Right lobe of liver (tissue), 4 donors: ENCODE measurements at regions not wholly inside any gene's neighbourhood (a gene's known extent, or its start where the extent isn't known, plus 50 kb on each side); places are given as distances from the start of the nearest gene placed in this dataset.

Source experiments
- CTCF ChIP-seq, 4 donors: fragments of 200-600 bp in 3 of 4; fragments of 450-650 bp in 1 of 4; IDR thresholded peaks; one replicate each; pipeline versions ENCODE4 v1.5.1 to v1.8.0; 2016 to 2022; ENCODE audit warnings: antibody characterized with exemption in 4 of 4, mild to moderate bottlenecking in 2 of 4
- POLR2A ChIP-seq: fragments of 450-650 bp; IDR thresholded peaks from one replicate; pipeline ENCODE4 v1.6.1; 2017; ENCODE audit warnings: antibody characterized with exemption, mild to moderate bottlenecking
- donor health status: DM: no; HTN: no; CAD: no.
- donor health status: DM: no; HTN: no; CAD: no.
- donor health status: DM: no; HTN: yes; CAD: no.

- TF ChIP-seq CTCF (IDR thresholded peaks at IDR 0.05), result no peak
- TF ChIP-seq POLR2A, result no peak
These were observed 1114.5 kb downstream of the STPG2 start for GRCh38 chr4:97028785-97029184.
